DND-41 (cell line): ENCODE measurements at regions not wholly inside any gene's neighbourhood (a gene's known extent, or its start where the extent isn't known, plus 50 kb on each side); places are given as distances from the start of the nearest gene placed in this dataset.

Experiments used
- ATAC-seq: fragments of 200-7000 bp; cut with Tn5 transposase; 3 replicates; pipeline ENCODE4 v1.9.1; 2021; ENCODE audit warnings: low read depth; ENCODE audit not compliant: insufficient read depth
- DNase-seq: peaks from one replicate; pipeline ENCODE4 v3.0.0-alpha.2; 2020
- H2AFZ ChIP-seq: 2 replicates; pipeline ENCODE4 v1.6.0; 2012; ENCODE audit warnings: low read depth, low read length
- H3K27ac ChIP-seq: 2 replicates; pipeline ENCODE4 v1.5.1; 2012; ENCODE audit warnings: low read length, inconsistent platforms
- H3K27me3 ChIP-seq: fragments of 200-600 bp; sonication (generic); 2 replicates; pipeline ENCODE4 v1.6.0; 2012; ENCODE audit warnings: low read length, mild to moderate bottlenecking, inconsistent platforms; ENCODE audit not compliant: insufficient read depth, poor library complexity
- H3K36me3 ChIP-seq: 2 replicates; pipeline ENCODE4 v1.5.1; 2012; ENCODE audit warnings: low read length, inconsistent platforms; ENCODE audit not compliant: insufficient read depth
- H3K4me1 ChIP-seq: 2 replicates; pipeline ENCODE4 v1.5.1; 2012; ENCODE audit warnings: mild to moderate bottlenecking, low read length; ENCODE audit not compliant: insufficient read depth
- H3K4me2 ChIP-seq: 2 replicates; pipeline ENCODE4 v1.6.0; 2012; ENCODE audit warnings: mild to moderate bottlenecking, moderate library complexity, low read length, inconsistent platforms; ENCODE audit not compliant: insufficient read depth
- H3K4me3 ChIP-seq, 2 experiments: fragments of 200-600 bp in 1 of 2; shearing (Covaris generic) in 1 of 2; 2 replicates each; pipeline ENCODE4 v1.5.1; 2012 to 2016; ENCODE audit warnings: inconsistent platforms in 2 of 2, low read length in 2 of 2, mild to moderate bottlenecking in 2 of 2, low read depth in 1 of 2, moderate library complexity in 1 of 2
- H3K79me2 ChIP-seq: 2 replicates; pipeline ENCODE4 v1.6.0; 2012; ENCODE audit warnings: low read length, inconsistent platforms; ENCODE audit not compliant: insufficient read depth
- H3K9ac ChIP-seq: 2 replicates; pipeline ENCODE4 v1.6.0; 2012; ENCODE audit warnings: low read depth, mild to moderate bottlenecking, inconsistent platforms, low read length, moderate library complexity
- H3K9me3 ChIP-seq: 2 replicates; pipeline ENCODE4 v1.5.1; 2012; ENCODE audit warnings: low read length, moderate library complexity, mild to moderate bottlenecking, inconsistent platforms; ENCODE audit not compliant: insufficient read depth, severe bottlenecking
- H4K20me1 ChIP-seq: 2 replicates; pipeline ENCODE4 v1.6.0; 2012; ENCODE audit warnings: low read length; ENCODE audit not compliant: insufficient read depth
- CTCF ChIP-seq: IDR thresholded peaks from 2 replicates; pipeline ENCODE4 v1.5.1; 2012; ENCODE audit warnings: borderline replicate concordance, low read length, moderate library complexity, mild to moderate bottlenecking; ENCODE audit not compliant: poor library complexity, severe bottlenecking; ENCODE audit errors: extremely low read depth
- EZH2 ChIP-seq: IDR thresholded peaks from 3 replicates; pipeline ENCODE4 v1.6.1; 2012; ENCODE audit warnings: borderline replicate concordance, low read depth, mild to moderate bottlenecking, moderate library complexity, low read length, inconsistent platforms; ENCODE audit not compliant: severe bottlenecking

- no peak overlapping the region for H3K9ac ChIP-seq
- no peaks in the 10 kb centered on the region for H3K36me3 ChIP-seq
- peaks cover 4% of the 10 kb centered on the region for H3K27me3 ChIP-seq
- H3K27ac ChIP-seq, result no peak overlapping the region
- no peak overlapping the region for H3K4me2 ChIP-seq
- no peaks in the 10 kb centered on the region for H4K20me1 ChIP-seq
- no peaks in the 10 kb centered on the region for H3K9me3 ChIP-seq
- H3K4me1 ChIP-seq, result no peaks in the 10 kb centered on the region
- no peak overlapping the region for H2AFZ ChIP-seq
- TF ChIP-seq EZH2 (no peak), CTCF (no peak)
- H3K79me2 ChIP-seq, result no peaks in the 10 kb centered on the region
- no peak for DNase-seq
- no peak for ATAC-seq
- no peak overlapping the region for H3K4me3 ChIP-seq
Measured at GRCh38 chr1:181413836-181414235, 69.5 kb upstream of the CACNA1E start.

GRCh38 chr1:181416268-181416860 lies 67.0 kb upstream of the CACNA1E start:
- Histone ChIP-seq H2AFZ (no peak overlapping the region), H3K79me2 (no peaks in the 10 kb centered on the region), H3K4me3 (no peak overlapping the region), H4K20me1 (no peaks in the 10 kb centered on the region), H3K9ac (no peak overlapping the region), H3K36me3 (no peaks in the 10 kb centered on the region), H3K4me2 (no peak overlapping the region), H3K9me3 (no peaks in the 10 kb centered on the region), H3K27ac (no peak overlapping the region), H3K27me3 (peaks cover 15% of the 10 kb centered on the region), H3K4me1 (no peaks in the 10 kb centered on the region)
- ATAC-seq (no peak), DNase-seq (no peak)
- TF ChIP-seq CTCF (no peak), EZH2 (no peak)

GRCh38 chr1:181417915-181418314 lies 65.4 kb upstream of the CACNA1E start:
- TF ChIP-seq CTCF, result no peak
- H4K20me1 ChIP-seq, result no peaks in the 10 kb centered on the region
- H3K4me3 ChIP-seq, result no peak overlapping the region
- H3K9ac ChIP-seq, result no peak overlapping the region
- no peak overlapping the region for H3K27ac ChIP-seq
- H3K79me2 ChIP-seq, result no peaks in the 10 kb centered on the region
- DNase-seq (no peak), ATAC-seq (no peak)
- H2AFZ ChIP-seq, result no peak overlapping the region
- H3K4me1 ChIP-seq, result no peaks in the 10 kb centered on the region
- no peaks in the 10 kb centered on the region for H3K36me3 ChIP-seq
- H3K27me3 ChIP-seq, result peaks cover 25% of the 10 kb centered on the region
- no peaks in the 10 kb centered on the region for H3K9me3 ChIP-seq
- no peak overlapping the region for H3K4me2 ChIP-seq

GRCh38 chr1:181423301-181423918 lies 59.9 kb upstream of the CACNA1E start:
- TF ChIP-seq EZH2, result no peak
- TF ChIP-seq CTCF, result peak; percentile 47
- Histone ChIP-seq H3K79me2 (no peaks in the 10 kb centered on the region), H3K27me3 (peaks cover 20% of the 10 kb centered on the region), H4K20me1 (no peaks in the 10 kb centered on the region), H3K4me3 (no peak overlapping the region), H3K27ac (no peak overlapping the region), H3K36me3 (no peaks in the 10 kb centered on the region), H3K9ac (no peak overlapping the region), H3K9me3 (no peaks in the 10 kb centered on the region), H3K4me2 (no peak overlapping the region), H3K4me1 (peaks cover 6% of the 10 kb centered on the region; the same call in 1 of the 2 replicates), H2AFZ (no peak overlapping the region)
- DNase-seq (peak; percentile 18), ATAC-seq (peak; percentile 49; the same call in 1 of the 3 replicates)
